SU-DHL-6 (cell line): ENCODE measurements at regions not wholly inside any gene's neighbourhood (a gene's known extent, or its start where the extent isn't known, plus 50 kb on each side); places are given as distances from the start of the nearest gene placed in this dataset.

Experiments
- H2AFZ ChIP-seq: fragments of 200-600 bp; sonication (generic); 2 replicates; pipeline ENCODE4 v1.6.1; 2014; ENCODE audit warnings: low read depth, mild to moderate bottlenecking, moderate library complexity, mixed read lengths, antibody characterized with exemption, low read length; ENCODE audit not compliant: severe bottlenecking
- H3F3A ChIP-seq: fragments of 200-600 bp; shearing (Covaris generic); 2 replicates; pipeline ENCODE4 v1.6.0; 2016; ENCODE audit warnings: antibody characterized with exemption, mild to moderate bottlenecking; ENCODE audit not compliant: insufficient read depth
- H3K27ac ChIP-seq: fragments of 200-600 bp; sonication (generic); 2 replicates; pipeline ENCODE4 v1.5.1; 2016; ENCODE audit warnings: low read depth, mild to moderate bottlenecking, low read length, moderate library complexity, mixed read lengths
- H3K27me3 ChIP-seq: fragments of 200-600 bp; sonication (generic), shearing (Covaris generic); 2 replicates; pipeline ENCODE4 v1.6.0; 2014; ENCODE audit warnings: mild to moderate bottlenecking, low read length
- H3K36me3 ChIP-seq: fragments of 200-600 bp; sonication (generic); 2 replicates; pipeline ENCODE4 v1.6.1; 2014; ENCODE audit warnings: mild to moderate bottlenecking, low read length, mixed read lengths
- H3K4me2 ChIP-seq: fragments of 300-600, 200-600 bp; shearing (Covaris generic), sonication (generic); 2 replicates; pipeline ENCODE4 v1.6.0; 2014; ENCODE audit warnings: low read length, low read depth, mild to moderate bottlenecking; ENCODE audit not compliant: poor library complexity, severe bottlenecking
- H3K4me3 ChIP-seq: fragments of 200-600 bp; sonication (generic); 2 replicates; pipeline ENCODE4 v1.5.1; 2014; ENCODE audit warnings: antibody characterized with exemption, low read length, mild to moderate bottlenecking, mixed read lengths; ENCODE audit not compliant: insufficient read depth, poor library complexity, severe bottlenecking
- H3K79me2 ChIP-seq: fragments of 200-600 bp; sonication (generic); 2 replicates; pipeline ENCODE4 v1.6.1; 2014; ENCODE audit warnings: mild to moderate bottlenecking, low read length, moderate library complexity; ENCODE audit not compliant: insufficient read depth
- H3K9ac ChIP-seq: fragments of 200-600 bp; sonication (generic); 2 replicates; pipeline ENCODE4 v1.7.0; 2014; ENCODE audit warnings: mild to moderate bottlenecking, low read length
- H3K9me2 ChIP-seq: fragments of 200-600 bp; sonication (generic); replicated peaks from 2 replicates; pipeline ENCODE4 v1.6.1; 2014; ENCODE audit warnings: low read length; ENCODE audit not compliant: insufficient read depth
- H3K9me3 ChIP-seq: fragments of 200-600 bp; sonication (generic); 2 replicates; pipeline ENCODE4 v1.6.1; 2014; ENCODE audit warnings: low read length, mixed read lengths; ENCODE audit not compliant: insufficient read depth
- H4K20me1 ChIP-seq: fragments of 200-600 bp; sonication (generic); 2 replicates; pipeline ENCODE4 v1.6.1; 2014; ENCODE audit warnings: low read depth, mild to moderate bottlenecking, antibody characterized with exemption, low read length, moderate library complexity, mixed read lengths
- EZH2phosphoT487 ChIP-seq: fragments of 200-600 bp; sonication (generic), shearing (Covaris generic); conservative IDR thresholded peaks from 2 replicates; pipeline ENCODE4 v1.6.1; 2018; ENCODE audit warnings: mild to moderate bottlenecking, antibody characterized with exemption, low read length, moderate library complexity, mixed read lengths
- TF ChIP-seq, protein P1 (sequence below): fragments of 200-600 bp; sonication (generic); IDR thresholded peaks from one replicate; pipeline ENCODE4 v1.5.1; 2017; ENCODE audit warnings: antibody characterized with exemption, mild to moderate bottlenecking, low read length, moderate library complexity; ENCODE audit not compliant: insufficient read depth, poor library complexity, severe bottlenecking

DNA sequence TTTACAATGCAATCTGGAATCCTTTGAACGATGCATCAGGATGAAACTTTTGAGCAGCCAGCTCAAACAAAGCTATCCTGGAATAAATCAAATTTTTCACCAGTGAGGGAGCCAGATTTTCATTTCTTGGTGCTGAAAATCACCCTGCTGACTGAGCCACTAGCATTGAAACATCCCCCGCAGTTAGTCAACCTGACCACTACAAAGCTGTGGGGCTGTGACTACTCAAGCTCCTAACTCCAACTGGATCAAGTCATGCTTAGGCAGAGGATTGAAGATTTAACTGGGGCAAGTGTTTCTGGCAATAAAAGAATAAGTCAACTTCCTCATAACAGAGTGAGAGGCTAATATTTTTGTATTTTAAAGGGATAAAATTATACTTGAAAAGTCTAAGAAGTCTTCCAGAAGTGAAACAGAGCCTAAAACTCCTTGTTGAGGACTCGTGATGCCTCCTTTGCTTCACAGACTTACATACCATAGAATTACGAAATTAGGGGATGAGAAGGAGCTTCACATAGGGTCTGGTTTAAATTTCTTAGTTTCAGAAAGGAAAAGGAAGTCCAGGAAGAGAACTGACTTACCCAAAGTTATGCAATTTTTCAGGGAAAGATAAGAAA is 177.8 kb downstream of the SERPINI1 start:
- Histone ChIP-seq H3K9ac (no peak overlapping the region), H3K9me3 (no peaks in the 10 kb centered on the region), H3K9me2 (no peaks in the 10 kb centered on the region), H3K4me2 (no peak overlapping the region), H3K4me3 (no peak overlapping the region), H2AFZ (no peak overlapping the region), H3K79me2 (no peaks in the 10 kb centered on the region), H4K20me1 (no peaks in the 10 kb centered on the region), H3K27ac (no peak overlapping the region), H3K36me3 (no peaks in the 10 kb centered on the region), H3K27me3 (no peaks in the 10 kb centered on the region), H3F3A (no peaks in the 10 kb centered on the region)
- TF ChIP-seq, protein P1, sequence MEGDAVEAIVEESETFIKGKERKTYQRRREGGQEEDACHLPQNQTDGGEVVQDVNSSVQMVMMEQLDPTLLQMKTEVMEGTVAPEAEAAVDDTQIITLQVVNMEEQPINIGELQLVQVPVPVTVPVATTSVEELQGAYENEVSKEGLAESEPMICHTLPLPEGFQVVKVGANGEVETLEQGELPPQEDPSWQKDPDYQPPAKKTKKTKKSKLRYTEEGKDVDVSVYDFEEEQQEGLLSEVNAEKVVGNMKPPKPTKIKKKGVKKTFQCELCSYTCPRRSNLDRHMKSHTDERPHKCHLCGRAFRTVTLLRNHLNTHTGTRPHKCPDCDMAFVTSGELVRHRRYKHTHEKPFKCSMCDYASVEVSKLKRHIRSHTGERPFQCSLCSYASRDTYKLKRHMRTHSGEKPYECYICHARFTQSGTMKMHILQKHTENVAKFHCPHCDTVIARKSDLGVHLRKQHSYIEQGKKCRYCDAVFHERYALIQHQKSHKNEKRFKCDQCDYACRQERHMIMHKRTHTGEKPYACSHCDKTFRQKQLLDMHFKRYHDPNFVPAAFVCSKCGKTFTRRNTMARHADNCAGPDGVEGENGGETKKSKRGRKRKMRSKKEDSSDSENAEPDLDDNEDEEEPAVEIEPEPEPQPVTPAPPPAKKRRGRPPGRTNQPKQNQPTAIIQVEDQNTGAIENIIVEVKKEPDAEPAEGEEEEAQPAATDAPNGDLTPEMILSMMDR, result no peak
- TF ChIP-seq EZH2phosphoT487, result no peak

DNA sequence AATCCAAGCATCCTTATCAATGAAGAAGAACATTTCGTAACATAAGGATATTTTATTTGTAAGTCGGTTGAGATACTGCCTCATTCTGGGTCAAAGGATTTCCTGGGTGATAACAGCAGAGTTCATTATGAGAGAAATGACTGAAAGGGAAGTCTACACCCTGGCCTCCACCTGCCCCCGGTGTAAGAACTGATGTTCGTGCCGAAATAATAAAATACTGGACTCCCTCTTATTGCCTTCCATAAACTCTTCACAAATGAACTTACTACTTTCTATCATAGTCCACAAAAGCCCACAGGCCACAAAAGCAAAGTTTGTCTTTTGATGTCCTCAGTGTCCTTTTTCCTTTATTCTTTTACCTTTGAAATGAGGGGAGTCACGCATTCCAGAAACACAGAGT is 174.4 kb downstream of the SERPINI1 start:
- TF ChIP-seq, protein P1, result no peak
- TF ChIP-seq EZH2phosphoT487, result no peak
- Histone ChIP-seq H3K9me3 (no peaks in the 10 kb centered on the region), H3K27me3 (no peaks in the 10 kb centered on the region), H3K9ac (no peak overlapping the region), H3F3A (no peaks in the 10 kb centered on the region), H3K4me2 (no peak overlapping the region), H3K4me3 (no peak overlapping the region), H4K20me1 (no peaks in the 10 kb centered on the region), H2AFZ (no peak overlapping the region), H3K27ac (no peak overlapping the region), H3K79me2 (no peaks in the 10 kb centered on the region), H3K9me2 (no peaks in the 10 kb centered on the region), H3K36me3 (no peaks in the 10 kb centered on the region)

GRCh38 chr3:167909504-167909896 is 174.0 kb downstream of the SERPINI1 start:
- H4K20me1 ChIP-seq, result no peaks in the 10 kb centered on the region
- H3K9me3 ChIP-seq, result no peaks in the 10 kb centered on the region
- no peaks in the 10 kb centered on the region for H3K27me3 ChIP-seq
- H3F3A ChIP-seq, result no peaks in the 10 kb centered on the region
- H3K4me3 ChIP-seq, result no peak overlapping the region
- TF ChIP-seq, protein P1, result no peak
- no peak for TF ChIP-seq EZH2phosphoT487
- H2AFZ ChIP-seq, result no peak overlapping the region
- no peak overlapping the region for H3K4me2 ChIP-seq
- H3K79me2 ChIP-seq, result no peaks in the 10 kb centered on the region
- no peaks in the 10 kb centered on the region for H3K36me3 ChIP-seq
- no peak overlapping the region for H3K27ac ChIP-seq
- H3K9me2 ChIP-seq, result no peaks in the 10 kb centered on the region
- no peak overlapping the region for H3K9ac ChIP-seq
